ENCODE measurements at regions not wholly inside any gene's neighbourhood (a gene's known extent, or its start where the extent isn't known, plus 50 kb on each side); places are given as distances from the start of the nearest gene placed in this dataset.

DNA sequence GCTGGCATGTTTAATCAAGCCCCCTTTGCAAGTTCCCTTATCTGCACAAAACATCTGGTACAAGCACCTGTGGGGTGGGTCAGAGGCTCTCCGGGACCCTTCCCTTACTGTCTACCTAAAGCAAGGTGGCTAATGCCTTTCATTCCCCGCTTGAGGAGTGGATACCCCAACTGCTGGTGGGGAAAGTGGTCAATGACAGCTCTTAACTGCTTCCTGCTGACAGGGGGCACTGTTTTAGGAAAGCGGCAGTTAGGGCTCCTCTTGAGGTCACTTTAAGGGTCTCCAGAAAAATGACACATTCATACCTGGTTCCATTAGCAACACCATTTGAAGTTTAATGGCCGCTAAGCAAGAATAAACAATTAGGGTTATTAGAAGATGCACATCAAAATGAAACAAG, 761.8 kb upstream of the PHF14 start:
- TF ChIP-seq CTCF (IDR thresholded peaks at IDR 0.05; ENCODE audit: insufficient read depth, low read length, poor library complexity, severe bottlenecking) (no peak), EZH2phosphoT487 (conservative IDR thresholded peaks at IDR 0.05; ENCODE audit: low read length) (no peak)
